ENCODE measurements at regions not wholly inside any gene's neighbourhood (a gene's known extent, or its start where the extent isn't known, plus 50 kb on each side); places are given as distances from the start of the nearest gene placed in this dataset.

DNA sequence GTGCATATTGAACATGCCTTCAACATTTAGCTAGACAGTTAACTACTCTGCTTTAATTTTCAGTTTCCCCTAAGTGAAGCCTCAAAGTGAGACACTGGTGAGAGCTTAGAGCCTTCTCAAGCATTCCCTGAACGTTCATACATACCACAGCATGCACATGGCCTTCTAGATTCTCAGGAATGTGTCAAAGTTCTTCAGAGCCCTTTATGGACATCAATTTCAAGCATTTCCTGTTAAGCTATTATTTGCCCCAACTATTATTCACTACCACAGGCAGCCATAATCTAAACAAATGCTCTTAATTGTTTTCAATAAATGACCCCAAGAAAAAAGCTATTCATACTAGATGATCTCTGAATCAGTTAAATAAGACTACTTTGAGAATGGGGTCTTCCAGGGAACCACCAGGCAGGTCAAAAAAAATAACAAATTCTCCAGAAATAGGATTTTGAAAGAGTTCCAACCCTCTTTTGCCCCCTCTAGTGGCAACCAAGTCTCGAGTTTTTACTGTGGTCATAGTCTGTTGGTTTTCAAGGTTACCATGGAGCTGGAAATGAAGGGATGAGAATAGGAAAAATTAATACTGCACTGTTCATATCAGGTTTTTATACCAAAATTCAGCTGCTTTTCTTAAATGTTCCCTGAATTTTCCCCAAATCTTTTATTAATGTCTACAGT lies 235.4 kb downstream of the RAB28 start:
- peaks cover 5% of the 10 kb centered on the region in 2 donors for H3K9me3 ChIP-seq (replicated peaks in 1 of 2; ENCODE audit: control insufficient read depth in 1 of 2, insufficient read depth in 1 of 2, low read length in 2 of 2)
- H3K36me3 ChIP-seq (replicated peaks in 1 of 2; ENCODE audit: control insufficient read depth in 1 of 2, insufficient read depth in 2 of 2, low read length in 2 of 2), result no peaks in the 10 kb centered on the region
- H3K27ac Mint-ChIP-seq, result no peak overlapping the region
- peaks cover 2 to 21% (median 8%) of the 10 kb centered on the region in 7 donors for H3K9me3 Mint-ChIP-seq
- H3K4me2 ChIP-seq (replicated peaks; ENCODE audit: extremely low read depth, low read length, poor library complexity, severe bottlenecking), result no peak overlapping the region
- H3K4me3 Mint-ChIP-seq, result no peak overlapping the region
- no peak overlapping the region for H2AFZ ChIP-seq (ENCODE audit: insufficient read depth, low read depth, low read length, poor library complexity, severe bottlenecking)
- H3K4me1 ChIP-seq (ENCODE audit: control insufficient read depth in 1 of 2, insufficient read depth in 2 of 2, low read length in 2 of 2), result no peaks in the 10 kb centered on the region
- H3K27ac ChIP-seq (ENCODE audit: low read depth in 1 of 2, low read length in 2 of 2), result no peak overlapping the region
- H3K27me3 Mint-ChIP-seq (ENCODE audit: low read depth in 3 of 3), result no peaks in the 10 kb centered on the region
- intact Hi-C loops (cut with micrococcal nuclease), result no loop called here
- no peak overlapping the region for H3K9ac ChIP-seq (ENCODE audit: insufficient read depth, low read length, poor library complexity, severe bottlenecking)
- no peaks in the 10 kb centered on the region for H3K4me1 Mint-ChIP-seq
- H3K36me3 Mint-ChIP-seq, result no peaks in the 10 kb centered on the region
- no peak overlapping the region for H3K4me3 ChIP-seq (replicated peaks in 1 of 3; ENCODE audit: low read depth in 2 of 3, low read length in 3 of 3)
- WGBS (ENCODE audit: insufficient coverage), result 85% methylated on average over 1 of the region's 2 CpGs
- no peak for DNase-seq
- no peaks in the 10 kb centered on the region for H3K27me3 ChIP-seq (ENCODE audit: control insufficient read depth in 2 of 2, insufficient read depth in 2 of 2, low read length in 2 of 2)
- H4K20me1 ChIP-seq (ENCODE audit: insufficient read depth, low read length), result no peaks in the 10 kb centered on the region
- H3K79me2 ChIP-seq (ENCODE audit: insufficient read depth, low read length), result no peaks in the 10 kb centered on the region
- TF ChIP-seq, protein P1, sequence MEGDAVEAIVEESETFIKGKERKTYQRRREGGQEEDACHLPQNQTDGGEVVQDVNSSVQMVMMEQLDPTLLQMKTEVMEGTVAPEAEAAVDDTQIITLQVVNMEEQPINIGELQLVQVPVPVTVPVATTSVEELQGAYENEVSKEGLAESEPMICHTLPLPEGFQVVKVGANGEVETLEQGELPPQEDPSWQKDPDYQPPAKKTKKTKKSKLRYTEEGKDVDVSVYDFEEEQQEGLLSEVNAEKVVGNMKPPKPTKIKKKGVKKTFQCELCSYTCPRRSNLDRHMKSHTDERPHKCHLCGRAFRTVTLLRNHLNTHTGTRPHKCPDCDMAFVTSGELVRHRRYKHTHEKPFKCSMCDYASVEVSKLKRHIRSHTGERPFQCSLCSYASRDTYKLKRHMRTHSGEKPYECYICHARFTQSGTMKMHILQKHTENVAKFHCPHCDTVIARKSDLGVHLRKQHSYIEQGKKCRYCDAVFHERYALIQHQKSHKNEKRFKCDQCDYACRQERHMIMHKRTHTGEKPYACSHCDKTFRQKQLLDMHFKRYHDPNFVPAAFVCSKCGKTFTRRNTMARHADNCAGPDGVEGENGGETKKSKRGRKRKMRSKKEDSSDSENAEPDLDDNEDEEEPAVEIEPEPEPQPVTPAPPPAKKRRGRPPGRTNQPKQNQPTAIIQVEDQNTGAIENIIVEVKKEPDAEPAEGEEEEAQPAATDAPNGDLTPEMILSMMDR (IDR thresholded peaks at IDR 0.05), result no peak

DNA sequence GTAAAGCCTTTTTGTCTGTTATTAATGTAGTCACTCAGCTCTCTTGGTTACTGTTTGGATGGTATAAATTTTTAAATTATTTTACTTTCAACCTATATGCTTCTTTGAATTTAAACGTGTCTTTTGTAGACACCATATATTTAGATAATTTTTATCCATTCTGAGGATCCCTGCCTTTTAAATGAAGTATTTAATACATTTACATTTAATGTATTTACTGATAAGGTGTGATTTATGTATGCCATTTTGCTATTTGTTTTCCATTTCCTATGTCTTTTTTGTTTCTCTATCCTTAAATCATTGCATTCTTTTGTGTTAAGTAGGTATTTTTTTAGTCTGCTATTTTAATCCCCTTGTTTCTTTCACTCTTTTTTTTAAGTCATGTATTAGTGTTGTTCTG lies 238.0 kb downstream of the RAB28 start:
- TF ChIP-seq, protein P1 (IDR thresholded peaks at IDR 0.05), result no peak
- no peak for DNase-seq
- Mint-ChIP-seq H3K27ac (no peak overlapping the region), H3K4me1 (no peaks in the 10 kb centered on the region), H3K27me3 (ENCODE audit: low read depth in 3 of 3) (no peaks in the 10 kb centered on the region), H3K4me3 (no peak overlapping the region), H3K36me3 (no peaks in the 10 kb centered on the region), H3K9me3 (peaks cover 0 to 19% (median 17%) of the 10 kb centered on the region in 7 donors)
- WGBS (ENCODE audit: insufficient coverage), result no CpG with 5 or more reads among the region's 1 CpG
- Histone ChIP-seq H3K9me3 (replicated peaks in 1 of 2; ENCODE audit: control insufficient read depth in 1 of 2, insufficient read depth in 1 of 2, low read length in 2 of 2) (peaks cover 5% of the 10 kb centered on the region in 2 donors), H3K79me2 (ENCODE audit: insufficient read depth, low read length) (no peaks in the 10 kb centered on the region), H2AFZ (ENCODE audit: insufficient read depth, low read depth, low read length, poor library complexity, severe bottlenecking) (no peak overlapping the region), H4K20me1 (ENCODE audit: insufficient read depth, low read length) (no peaks in the 10 kb centered on the region), H3K4me1 (ENCODE audit: control insufficient read depth in 1 of 2, insufficient read depth in 2 of 2, low read length in 2 of 2) (no peaks in the 10 kb centered on the region), H3K36me3 (replicated peaks in 1 of 2; ENCODE audit: control insufficient read depth in 1 of 2, insufficient read depth in 2 of 2, low read length in 2 of 2) (no peaks in the 10 kb centered on the region), H3K9ac (ENCODE audit: insufficient read depth, low read length, poor library complexity, severe bottlenecking) (no peak overlapping the region), H3K4me3 (replicated peaks in 1 of 3; ENCODE audit: low read depth in 2 of 3, low read length in 3 of 3) (no peak overlapping the region), H3K27me3 (ENCODE audit: control insufficient read depth in 2 of 2, insufficient read depth in 2 of 2, low read length in 2 of 2) (no peaks in the 10 kb centered on the region), H3K27ac (ENCODE audit: low read depth in 1 of 2, low read length in 2 of 2) (no peak overlapping the region), H3K4me2 (replicated peaks; ENCODE audit: extremely low read depth, low read length, poor library complexity, severe bottlenecking) (no peak overlapping the region)
- intact Hi-C loops (cut with micrococcal nuclease), result no loop called here
